ENCODE measurements at regions not wholly inside any gene's neighbourhood (a gene's known extent, or its start where the extent isn't known, plus 50 kb on each side); places are given as distances from the start of the nearest gene placed in this dataset.
"Not testable (repeated sequence)": the region's sequence is repeated elsewhere in the genome, so short reads cannot be mapped to it uniquely, and the experiment has no call there.

DNA sequence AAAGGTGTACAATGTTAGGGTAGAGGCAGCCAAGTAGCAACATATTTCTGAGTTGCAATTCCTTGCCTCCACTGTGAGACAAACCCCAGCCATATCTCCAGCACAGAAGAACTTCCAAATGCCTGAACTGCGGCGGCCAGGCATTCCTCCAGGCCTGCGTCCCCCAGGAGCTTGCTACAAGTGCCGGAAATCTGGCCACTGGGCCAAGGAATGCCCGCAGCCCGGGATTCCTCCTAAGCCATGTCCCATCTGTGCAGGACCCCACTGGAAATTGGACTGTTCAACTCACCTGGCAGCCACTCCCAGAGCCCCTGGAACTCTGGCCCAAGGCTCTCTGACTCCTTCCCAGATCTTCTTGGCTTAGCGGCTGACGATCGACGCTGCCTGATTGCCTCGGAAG is 130.0 kb downstream of the RAB38 start:
- TF ChIP-seq, protein P1, sequence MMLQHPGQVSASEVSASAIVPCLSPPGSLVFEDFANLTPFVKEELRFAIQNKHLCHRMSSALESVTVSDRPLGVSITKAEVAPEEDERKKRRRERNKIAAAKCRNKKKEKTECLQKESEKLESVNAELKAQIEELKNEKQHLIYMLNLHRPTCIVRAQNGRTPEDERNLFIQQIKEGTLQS (IDR thresholded peaks at IDR 0.05), result not testable (repeated sequence)
- TF ChIP-seq RAD21 (IDR thresholded peaks at IDR 0.05); GABPA (IDR thresholded peaks at IDR 0.05 in 1 of 2, conservative IDR thresholded peaks at IDR 0.05 in 1 of 2); TAF1 (conservative IDR thresholded peaks at IDR 0.05); EGR1 (IDR thresholded peaks at IDR 0.05; ENCODE audit: low read depth in 2 of 2); SP1 (IDR thresholded peaks at IDR 0.05): not testable (repeated sequence)
- TF ChIP-seq, protein P2, sequence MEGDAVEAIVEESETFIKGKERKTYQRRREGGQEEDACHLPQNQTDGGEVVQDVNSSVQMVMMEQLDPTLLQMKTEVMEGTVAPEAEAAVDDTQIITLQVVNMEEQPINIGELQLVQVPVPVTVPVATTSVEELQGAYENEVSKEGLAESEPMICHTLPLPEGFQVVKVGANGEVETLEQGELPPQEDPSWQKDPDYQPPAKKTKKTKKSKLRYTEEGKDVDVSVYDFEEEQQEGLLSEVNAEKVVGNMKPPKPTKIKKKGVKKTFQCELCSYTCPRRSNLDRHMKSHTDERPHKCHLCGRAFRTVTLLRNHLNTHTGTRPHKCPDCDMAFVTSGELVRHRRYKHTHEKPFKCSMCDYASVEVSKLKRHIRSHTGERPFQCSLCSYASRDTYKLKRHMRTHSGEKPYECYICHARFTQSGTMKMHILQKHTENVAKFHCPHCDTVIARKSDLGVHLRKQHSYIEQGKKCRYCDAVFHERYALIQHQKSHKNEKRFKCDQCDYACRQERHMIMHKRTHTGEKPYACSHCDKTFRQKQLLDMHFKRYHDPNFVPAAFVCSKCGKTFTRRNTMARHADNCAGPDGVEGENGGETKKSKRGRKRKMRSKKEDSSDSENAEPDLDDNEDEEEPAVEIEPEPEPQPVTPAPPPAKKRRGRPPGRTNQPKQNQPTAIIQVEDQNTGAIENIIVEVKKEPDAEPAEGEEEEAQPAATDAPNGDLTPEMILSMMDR (IDR thresholded peaks at IDR 0.05; ENCODE audit: low read depth, low read length, missing input control), result not testable (repeated sequence)
- TF ChIP-seq, protein P3, sequence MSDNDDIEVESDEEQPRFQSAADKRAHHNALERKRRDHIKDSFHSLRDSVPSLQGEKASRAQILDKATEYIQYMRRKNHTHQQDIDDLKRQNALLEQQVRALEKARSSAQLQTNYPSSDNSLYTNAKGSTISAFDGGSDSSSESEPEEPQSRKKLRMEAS (IDR thresholded peaks at IDR 0.05), result not testable (repeated sequence)
- TF ChIP-seq, protein P4, sequence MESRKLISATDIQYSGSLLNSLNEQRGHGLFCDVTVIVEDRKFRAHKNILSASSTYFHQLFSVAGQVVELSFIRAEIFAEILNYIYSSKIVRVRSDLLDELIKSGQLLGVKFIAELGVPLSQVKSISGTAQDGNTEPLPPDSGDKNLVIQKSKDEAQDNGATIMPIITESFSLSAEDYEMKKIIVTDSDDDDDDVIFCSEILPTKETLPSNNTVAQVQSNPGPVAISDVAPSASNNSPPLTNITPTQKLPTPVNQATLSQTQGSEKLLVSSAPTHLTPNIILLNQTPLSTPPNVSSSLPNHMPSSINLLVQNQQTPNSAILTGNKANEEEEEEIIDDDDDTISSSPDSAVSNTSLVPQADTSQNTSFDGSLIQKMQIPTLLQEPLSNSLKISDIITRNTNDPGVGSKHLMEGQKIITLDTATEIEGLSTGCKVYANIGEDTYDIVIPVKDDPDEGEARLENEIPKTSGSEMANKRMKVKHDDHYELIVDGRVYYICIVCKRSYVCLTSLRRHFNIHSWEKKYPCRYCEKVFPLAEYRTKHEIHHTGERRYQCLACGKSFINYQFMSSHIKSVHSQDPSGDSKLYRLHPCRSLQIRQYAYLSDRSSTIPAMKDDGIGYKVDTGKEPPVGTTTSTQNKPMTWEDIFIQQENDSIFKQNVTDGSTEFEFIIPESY (IDR thresholded peaks at IDR 0.05), result not testable (repeated sequence)

Measured in liver (tissue), 3 donors.